Limb (tissue), 2 donors: ENCODE measurements at regions not wholly inside any gene's neighbourhood (a gene's known extent, or its start where the extent isn't known, plus 50 kb on each side); places are given as distances from the start of the nearest gene placed in this dataset.

Experiments used
- DNase-seq, 2 donors: peaks; one replicate each; pipeline ENCODE4 v3.0.0-alpha.2; 2016; ENCODE audit errors: extremely low spot score in 2 of 2

DNA sequence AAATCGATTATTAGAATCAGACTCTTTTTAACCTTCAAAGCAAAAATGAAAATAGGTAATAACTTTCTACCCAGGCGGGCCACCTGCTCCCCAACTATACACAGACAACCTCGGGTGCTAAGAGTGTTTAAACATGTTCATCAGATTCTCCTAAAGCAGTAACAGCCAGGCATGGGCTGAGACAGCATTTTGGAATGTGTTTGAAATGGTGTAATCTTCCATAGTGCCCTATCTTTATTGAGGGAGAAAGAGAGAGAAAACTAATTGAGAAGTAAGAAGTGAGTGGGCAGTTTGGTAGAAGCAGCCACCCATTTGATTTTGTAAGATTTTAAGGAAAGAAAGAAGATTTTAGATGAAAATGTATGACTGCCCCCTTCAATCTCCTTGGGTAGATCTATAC is 196.1 kb upstream of the CTAGE1 start:
- DNase-seq: no peak

- no peak for DNase-seq
Measured at GRCh38 chr18:22623513-22623912, 205.8 kb upstream of the CTAGE1 start.

DNA sequence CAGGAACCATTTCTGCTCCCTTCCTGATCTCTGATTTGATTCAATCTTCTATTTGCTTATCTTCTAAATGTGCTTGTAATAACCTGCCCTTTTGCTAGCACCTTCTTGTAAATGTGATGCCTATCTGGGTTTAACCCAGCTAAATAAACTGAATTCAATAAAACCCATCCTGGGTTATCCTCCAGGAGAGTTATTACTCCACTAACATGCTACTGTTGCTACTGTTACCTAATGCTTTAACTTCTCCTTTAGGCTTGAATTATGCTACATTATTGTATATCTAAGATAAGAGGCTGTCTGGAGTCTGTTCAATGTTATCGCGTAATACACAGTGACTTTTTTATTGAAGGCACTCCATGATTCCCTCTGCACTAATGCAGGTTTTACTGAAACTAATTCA is 206.5 kb upstream of the CTAGE1 start:
- DNase-seq: no peak

DNA sequence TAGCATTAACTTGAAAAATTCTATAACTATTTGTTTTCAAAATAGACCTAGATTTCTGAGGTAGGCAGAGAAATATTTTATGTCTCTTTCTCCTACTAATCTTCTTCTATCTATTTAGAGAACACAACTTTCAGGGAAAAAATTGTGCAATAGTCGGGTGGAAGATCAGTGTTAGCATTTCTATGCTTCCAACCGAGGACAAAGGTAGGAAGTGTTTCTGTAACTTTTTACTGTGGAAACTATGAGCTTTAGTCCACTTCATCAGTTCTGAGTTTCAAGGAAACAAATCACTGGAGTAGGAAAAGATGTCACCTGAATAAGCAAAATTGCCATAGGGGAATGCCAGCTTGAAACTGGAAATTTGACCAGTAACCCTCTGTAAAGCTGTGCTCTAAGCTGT is 207.7 kb upstream of the CTAGE1 start:
- DNase-seq: no peak

DNA sequence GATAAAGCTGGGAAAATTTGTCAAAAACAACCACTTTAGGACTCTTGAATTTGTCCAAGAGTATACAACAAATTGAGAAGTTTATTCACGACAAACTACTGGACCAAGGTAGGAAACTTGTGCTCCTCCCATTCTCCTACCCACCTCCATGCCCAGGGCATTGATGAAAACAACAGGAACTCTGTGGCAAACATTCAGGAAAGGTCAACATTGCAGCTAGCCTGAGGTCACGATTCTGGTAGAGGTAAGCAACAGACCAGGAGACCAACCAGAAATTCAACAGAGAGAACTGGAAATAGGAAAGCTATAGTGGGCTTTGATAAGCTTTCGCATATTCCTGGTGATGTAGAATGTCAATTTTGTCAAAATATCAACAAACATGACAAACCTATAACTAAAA is 209.1 kb upstream of the CTAGE1 start:
- DNase-seq: no peak

DNA sequence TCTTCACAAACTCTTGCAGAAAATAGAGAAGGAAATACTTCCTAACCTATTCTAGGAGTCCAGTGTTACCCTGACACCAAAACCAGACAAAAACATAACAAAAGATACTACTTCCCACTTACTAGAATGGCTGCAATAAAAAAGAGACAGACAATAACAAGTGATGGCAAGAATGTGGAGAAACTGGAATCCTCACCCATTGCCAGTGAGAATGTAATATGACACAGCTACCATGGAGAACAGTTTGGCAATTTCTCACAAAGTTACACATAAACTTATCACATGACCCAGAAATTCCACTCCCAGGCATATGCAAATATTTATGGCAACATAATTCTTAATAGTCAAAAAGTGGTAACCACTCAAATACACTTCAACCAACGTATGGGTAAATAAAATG is 209.8 kb upstream of the CTAGE1 start:
- DNase-seq: no peak

DNA sequence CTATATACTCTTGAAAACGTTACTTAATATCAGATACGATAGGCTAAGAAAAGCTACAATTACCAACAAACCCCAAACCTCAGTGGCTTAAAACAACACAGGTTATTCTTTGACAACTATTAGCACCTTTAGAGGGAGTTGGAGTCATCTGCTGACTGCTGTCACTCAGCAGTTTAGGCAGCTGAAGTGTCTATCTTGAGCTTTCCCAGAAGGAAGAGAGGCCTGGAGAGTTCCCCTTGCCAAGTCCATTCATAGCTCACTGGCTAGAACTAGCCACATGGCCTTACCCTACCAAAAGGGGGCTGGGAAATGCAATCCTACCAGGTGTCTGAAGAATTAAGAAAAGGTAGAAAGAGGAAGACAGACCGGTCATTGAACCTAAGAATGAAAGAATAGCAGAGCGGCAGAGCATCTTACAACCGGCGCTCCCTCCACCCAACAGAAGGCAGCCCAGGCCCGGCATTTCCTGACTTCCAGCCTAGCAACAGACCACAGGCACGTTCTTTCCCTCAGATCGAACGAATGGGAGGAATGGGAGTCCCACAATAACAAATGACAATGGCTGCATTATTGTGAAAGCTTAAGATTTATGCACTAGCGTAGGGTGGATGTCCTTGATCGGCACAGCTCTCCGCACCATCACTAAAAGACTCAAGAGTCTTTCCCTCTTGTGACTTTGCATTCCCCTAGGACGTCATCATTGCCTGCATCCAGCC is 211.2 kb upstream of the CTAGE1 start:
- DNase-seq: no peak

DNA sequence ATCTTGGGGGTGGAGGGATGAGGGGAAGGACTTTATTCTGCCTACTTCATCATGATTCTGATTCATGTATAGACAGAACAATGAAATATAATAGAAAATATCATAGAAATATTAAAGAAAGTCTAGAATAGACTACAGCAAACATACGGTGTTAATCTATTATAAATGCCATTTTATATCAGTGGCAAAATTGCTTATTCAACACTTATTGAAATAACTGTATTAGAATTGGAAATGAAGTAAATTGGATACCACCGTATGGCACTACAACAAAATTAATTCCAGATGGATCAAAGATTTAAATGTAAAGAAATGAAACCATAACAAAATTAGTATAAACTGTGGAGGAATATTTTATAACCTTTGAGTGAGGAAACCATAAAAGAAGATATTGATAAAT is 213.3 kb upstream of the CTAGE1 start:
- no peak for DNase-seq

GRCh38 chr18:22632191-22632590 is 214.5 kb upstream of the CTAGE1 start:
- no peak for DNase-seq

- no peak for DNase-seq
Measured at GRCh38 chr18:22634464-22634863, 216.7 kb upstream of the CTAGE1 start.

- DNase-seq: no peak
Measured at GRCh38 chr18:22637787-22638186, 220.1 kb upstream of the CTAGE1 start.

- DNase-seq: no peak
Measured at GRCh38 chr18:22639026-22639463, 221.3 kb upstream of the CTAGE1 start.

DNA sequence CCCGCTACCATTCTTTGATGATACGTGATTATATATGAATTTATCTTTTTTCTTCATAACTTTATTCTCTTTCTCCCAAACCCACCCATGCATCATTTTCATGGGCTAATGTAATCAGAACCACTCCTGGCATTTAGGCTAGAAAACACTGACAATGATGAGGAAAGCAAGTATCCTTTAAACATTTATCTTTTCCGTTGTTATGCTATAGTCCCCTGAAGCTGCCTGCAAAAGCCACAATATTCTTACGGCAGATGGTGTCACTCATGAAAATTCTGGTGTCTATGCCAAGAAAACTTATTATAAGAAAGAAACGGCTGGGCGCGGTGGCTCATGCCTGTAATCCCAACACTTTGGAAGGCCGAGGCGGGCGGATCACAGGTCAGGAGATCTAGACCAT is 221.8 kb upstream of the CTAGE1 start:
- DNase-seq: no peak

DNA sequence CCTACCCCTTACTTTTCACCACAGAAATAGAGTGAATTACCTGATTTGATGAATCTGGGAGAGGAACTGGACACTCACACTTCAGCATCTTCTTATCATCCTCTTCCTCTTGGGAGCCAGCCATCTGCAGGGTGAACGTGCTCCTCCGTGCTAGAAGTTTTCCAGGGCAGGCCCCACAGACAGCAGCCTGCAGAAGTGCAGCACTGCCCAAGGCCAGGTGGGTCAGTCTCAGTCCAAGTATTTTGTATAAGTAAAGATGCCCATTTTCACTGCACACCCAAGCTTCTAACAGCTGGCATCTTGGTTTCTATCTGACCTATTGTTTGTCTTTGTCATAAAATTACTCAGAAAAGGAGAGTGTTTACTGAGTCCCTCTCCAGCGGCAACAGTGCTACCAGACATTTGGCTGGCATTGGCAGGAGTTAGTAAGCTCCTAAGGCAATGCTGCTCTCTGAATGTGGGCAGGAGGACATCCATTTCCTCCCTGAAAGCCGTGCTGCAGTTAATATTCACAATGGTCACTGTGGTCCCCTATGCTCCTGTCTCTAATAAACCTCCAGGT is 222.6 kb upstream of the CTAGE1 start:
- no peak for DNase-seq

GRCh38 chr18:22641958-22642357 is 224.2 kb upstream of the CTAGE1 start:
- no peak for DNase-seq

DNA sequence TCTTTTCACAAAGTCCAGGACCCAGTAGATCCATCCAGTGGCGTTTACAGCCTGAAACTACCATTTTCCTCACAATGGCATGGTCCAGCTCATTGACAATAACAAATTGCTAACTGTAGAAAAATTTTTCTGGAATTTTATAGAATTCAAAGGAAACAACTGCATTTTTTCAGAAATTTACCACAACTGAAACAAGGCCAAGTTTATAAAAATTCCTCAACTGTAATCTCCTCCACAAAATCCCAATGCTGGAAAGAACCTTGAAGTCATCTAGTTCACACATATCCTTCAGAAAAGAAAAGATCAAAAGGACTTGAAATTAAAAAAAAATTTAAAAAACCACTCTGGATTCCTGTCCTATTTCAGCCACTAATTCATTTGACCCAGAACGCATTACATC is 226.0 kb upstream of the CTAGE1 start:
- no peak for DNase-seq

DNA sequence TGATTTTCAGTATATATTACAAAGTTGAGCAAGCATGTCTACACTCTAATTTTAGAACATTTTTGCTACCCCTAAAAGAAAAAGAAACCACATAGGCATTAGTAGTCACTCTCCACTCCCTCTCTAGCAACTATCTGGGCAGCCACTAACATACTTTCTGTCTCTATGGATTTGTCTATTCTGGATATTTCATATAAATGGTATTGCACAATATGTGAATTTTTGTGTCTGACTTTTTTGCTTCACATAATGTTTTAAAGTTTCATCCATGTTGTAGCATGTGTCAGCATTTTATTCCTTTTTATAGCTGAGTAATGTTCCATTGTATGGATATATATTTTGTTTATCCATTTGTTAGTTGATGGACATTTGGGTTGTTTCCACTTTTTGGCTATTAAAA is 232.5 kb upstream of the CTAGE1 start:
- no peak for DNase-seq

DNA sequence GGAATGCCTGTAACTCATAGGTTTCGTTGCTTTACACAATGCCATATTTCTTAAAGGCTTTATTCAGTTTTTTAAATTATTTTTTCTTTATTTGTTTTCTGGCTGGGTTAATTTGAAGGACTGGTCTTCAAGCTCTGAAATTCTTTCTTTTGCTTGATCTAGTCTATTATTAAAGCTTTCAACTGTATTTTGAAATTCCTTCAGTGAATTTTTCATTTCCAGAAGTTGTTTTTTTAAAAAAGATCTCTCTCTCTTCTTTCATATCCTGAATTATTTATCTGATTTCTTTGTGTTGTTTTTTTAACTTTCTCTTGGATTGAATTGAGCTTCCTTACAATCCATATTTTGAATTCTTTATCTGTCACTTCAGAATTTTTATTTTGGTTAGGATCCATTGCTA is 239.9 kb upstream of the CTAGE1 start:
- no peak for DNase-seq

DNA sequence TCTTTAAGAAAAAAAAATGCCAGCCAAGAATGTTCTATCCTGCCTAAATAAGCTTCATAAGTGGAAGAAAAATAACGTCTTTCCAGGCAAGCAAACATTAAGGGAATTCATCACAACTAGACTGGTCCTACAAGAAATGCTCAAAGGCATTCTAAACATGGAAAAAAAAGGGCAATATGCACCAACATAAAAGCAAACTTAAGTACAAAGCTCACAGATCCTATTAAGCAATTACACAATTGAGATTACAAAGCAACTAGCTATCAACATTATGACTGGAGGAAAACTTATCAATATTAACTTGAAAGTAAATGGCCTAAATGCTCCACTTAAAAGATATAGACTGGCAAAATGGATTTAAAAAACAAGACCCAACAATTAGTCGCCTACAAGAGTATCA is 240.6 kb upstream of the CTAGE1 start:
- DNase-seq: no peak

- no peak for DNase-seq
Measured at GRCh38 chr18:22663378-22663777, 245.7 kb upstream of the CTAGE1 start.

GRCh38 chr18:22666411-22666940 is 248.8 kb upstream of the CTAGE1 start:
- no peak for DNase-seq

DNA sequence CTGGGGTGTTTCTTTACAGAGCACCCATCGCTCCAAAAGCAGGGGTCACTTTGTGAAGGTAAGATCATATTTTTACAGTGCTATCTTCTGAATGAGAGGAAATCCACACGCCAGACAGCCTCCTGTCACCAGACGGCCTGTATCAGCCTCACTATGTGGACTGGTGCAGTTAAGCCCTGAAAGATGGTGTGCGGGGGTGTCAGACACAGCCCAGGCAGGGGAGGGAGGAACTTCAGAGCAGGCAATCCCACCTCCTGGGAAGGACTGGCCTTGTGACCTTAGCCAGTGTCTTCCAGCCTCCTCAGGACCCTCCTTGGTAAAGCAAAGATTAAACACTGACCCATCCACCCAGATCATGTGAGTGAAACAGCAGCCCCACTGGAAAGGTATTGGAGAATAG is 249.4 kb upstream of the CTAGE1 start:
- DNase-seq: no peak
